K562 (cell line): ENCODE measurements at regions not wholly inside any gene's neighbourhood (a gene's known extent, or its start where the extent isn't known, plus 50 kb on each side); places are given as distances from the start of the nearest gene placed in this dataset.

Source experiments
- BHLHE40 ChIP-seq: IDR thresholded peaks from 2 replicates; pipeline ENCODE4 v1.6.1; 2011; ENCODE audit warnings: low read length, improper control_type of control experiment
- E2F8 ChIP-seq: fragments of 450-650 bp; IDR thresholded peaks from 2 replicates; pipeline ENCODE4 v1.7.1; 2018; ENCODE audit warnings: mild to moderate bottlenecking, low read depth; ENCODE audit not compliant: partially characterized antibody
- ESRRA ChIP-seq: fragments of 450-650 bp; IDR thresholded peaks from 2 replicates; pipeline ENCODE4 v1.6.1; 2014; ENCODE audit warnings: low read depth, mild to moderate bottlenecking, moderate library complexity, borderline replicate concordance
- ETS2 ChIP-seq: IDR thresholded peaks from 2 replicates; pipeline ENCODE4 v1.6.1; 2016; ENCODE audit warnings: borderline replicate concordance, missing genetic modification characterization, mild to moderate bottlenecking, moderate library complexity, missing compliant biosample characterization; ENCODE audit not compliant: poor library complexity, severe bottlenecking
- ETV5 ChIP-seq: sonication (generic); formaldehyde crosslinking; IDR thresholded peaks from 2 replicates; pipeline ENCODE4 v1.4.0; 2020; ENCODE audit warnings: low read depth, mild to moderate bottlenecking, missing genetic modification reagents
- FOXA1 ChIP-seq: fragments of 450-650 bp; IDR thresholded peaks from 2 replicates; pipeline ENCODE4 v1.6.1; 2016; ENCODE audit warnings: mild to moderate bottlenecking, borderline replicate concordance
- MECOM ChIP-seq: fragments of 250-450 bp; sonication (Bioruptor Pico); IDR thresholded peaks from 2 replicates; pipeline ENCODE4 v1.8.0; 2022; ENCODE audit warnings: inconsistent platforms
- NRF1 ChIP-seq, 2 experiments: fragments of 450-650 bp; IDR thresholded peaks in 1 of 2; conservative IDR thresholded peaks in 1 of 2; 2 replicates each; pipeline ENCODE4 v1.6.1; 2014; ENCODE audit warnings: mild to moderate bottlenecking in 2 of 2
- POU5F1 ChIP-seq: fragments of 150-350 bp; IDR thresholded peaks from 2 replicates; pipeline ENCODE4 v1.6.1; 2014; ENCODE audit warnings: borderline replicate concordance, low read length, low read depth, mild to moderate bottlenecking; ENCODE audit not compliant: partially characterized antibody
- PPARD ChIP-seq: fragments of 250-450 bp; sonication (Bioruptor Pico); IDR thresholded peaks from 2 replicates; pipeline ENCODE4 v1.8.0; 2022; ENCODE audit warnings: inconsistent platforms, mild to moderate bottlenecking, moderate library complexity
- PRDM10 ChIP-seq: fragments of 450-650 bp; IDR thresholded peaks from 2 replicates; pipeline ENCODE4 v1.6.1; 2018; ENCODE audit not compliant: partially characterized antibody
- RBM34 ChIP-seq: fragments of 200-400 bp; formaldehyde crosslinking; IDR thresholded peaks from 2 replicates; pipeline ENCODE4 v1.6.1; 2018; ENCODE audit warnings: low read length, borderline replicate concordance; ENCODE audit not compliant: insufficient read depth
- SRF ChIP-seq, 2 experiments: fragments of 250-450, 450-650 bp in 1 of 2; sonication (Bioruptor Pico) in 1 of 2; sonication (generic) in 1 of 2; formaldehyde crosslinking; IDR thresholded peaks; 2 replicates each; pipeline versions ENCODE4 v1.5.0 to v1.5.1; 2020 to 2022; ENCODE audit warnings: mild to moderate bottlenecking in 1 of 2, missing genetic modification reagents in 1 of 2
- ZC3H8 ChIP-seq: fragments of 450-650 bp; IDR thresholded peaks from 2 replicates; pipeline ENCODE4 v1.6.1; 2017
- ZNF395 ChIP-seq: fragments of 200-800 bp; sonication (Bioruptor generic); IDR thresholded peaks from 2 replicates; pipeline ENCODE4 v1.6.1; 2017; ENCODE audit warnings: missing genetic modification characterization, missing compliant biosample characterization
- ZNF77 ChIP-seq: fragments of 250-450 bp; sonication (Bioruptor Pico); IDR thresholded peaks from 2 replicates; pipeline ENCODE4 v1.5.0; 2020
- ZSCAN29 ChIP-seq: fragments of 450-650 bp; IDR thresholded peaks from 2 replicates; pipeline ENCODE4 v1.6.1; 2017
- TF ChIP-seq, protein P1 (sequence below): fragments of 450-650 bp; IDR thresholded peaks from 2 replicates; pipeline ENCODE4 v1.6.1; 2016; ENCODE audit warnings: missing biosample characterization, missing genetic modification characterization

GRCh38 chr7:106774768-106775551, 90.1 kb upstream of the PIK3CG start (continued):
- peak; percentile 100 for TF ChIP-seq SRF (CRISPR knock-in tag; IDR thresholded peaks at IDR 0.05)
- no peak for TF ChIP-seq ZNF77
- TF ChIP-seq, protein P1, sequence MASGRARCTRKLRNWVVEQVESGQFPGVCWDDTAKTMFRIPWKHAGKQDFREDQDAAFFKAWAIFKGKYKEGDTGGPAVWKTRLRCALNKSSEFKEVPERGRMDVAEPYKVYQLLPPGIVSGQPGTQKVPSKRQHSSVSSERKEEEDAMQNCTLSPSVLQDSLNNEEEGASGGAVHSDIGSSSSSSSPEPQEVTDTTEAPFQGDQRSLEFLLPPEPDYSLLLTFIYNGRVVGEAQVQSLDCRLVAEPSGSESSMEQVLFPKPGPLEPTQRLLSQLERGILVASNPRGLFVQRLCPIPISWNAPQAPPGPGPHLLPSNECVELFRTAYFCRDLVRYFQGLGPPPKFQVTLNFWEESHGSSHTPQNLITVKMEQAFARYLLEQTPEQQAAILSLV (tag) = peak; percentile 16; the same call in 1 of the 2 replicates
- no peak for TF ChIP-seq POU5F1
- no peak for TF ChIP-seq ETS2 (tag)
- no peak for TF ChIP-seq PPARD (CRISPR knock-in tag)
- TF ChIP-seq ZC3H8 = no peak
- TF ChIP-seq NRF1 (conservative IDR thresholded peaks at IDR 0.05 in 1 of 2, IDR thresholded peaks at IDR 0.05 in 1 of 2) = peak; percentile 84 to 86
- TF ChIP-seq PRDM10 = no peak
- TF ChIP-seq ESRRA = peak; percentile 99
- no peak for TF ChIP-seq ZSCAN29
- TF ChIP-seq FOXA1 = no peak
- TF ChIP-seq E2F8 = peak; percentile 94
- TF ChIP-seq BHLHE40 = peak; percentile 78
- TF ChIP-seq RBM34 = no peak
- TF ChIP-seq MECOM (CRISPR knock-in tag) = peak; percentile 86
- peak; percentile 98 for TF ChIP-seq ZNF395
- peak; percentile 79 for TF ChIP-seq ETV5 (CRISPR knock-in tag)
